Erythroblast (primary cell): ENCODE measurements at regions not wholly inside any gene's neighbourhood (a gene's known extent, or its start where the extent isn't known, plus 50 kb on each side); places are given as distances from the start of the nearest gene placed in this dataset.

Experiments used
- GATA1 ChIP-seq: IDR thresholded peaks from 2 replicates; pipeline ENCODE4 v1.6.1; 2011; ENCODE audit warnings: low read depth, mild to moderate bottlenecking, control low read depth, low read length, moderate library complexity
- POLR2A ChIP-seq: IDR thresholded peaks from 2 replicates; pipeline ENCODE4 v1.6.1; 2011; ENCODE audit warnings: mild to moderate bottlenecking, low read length

DNA sequence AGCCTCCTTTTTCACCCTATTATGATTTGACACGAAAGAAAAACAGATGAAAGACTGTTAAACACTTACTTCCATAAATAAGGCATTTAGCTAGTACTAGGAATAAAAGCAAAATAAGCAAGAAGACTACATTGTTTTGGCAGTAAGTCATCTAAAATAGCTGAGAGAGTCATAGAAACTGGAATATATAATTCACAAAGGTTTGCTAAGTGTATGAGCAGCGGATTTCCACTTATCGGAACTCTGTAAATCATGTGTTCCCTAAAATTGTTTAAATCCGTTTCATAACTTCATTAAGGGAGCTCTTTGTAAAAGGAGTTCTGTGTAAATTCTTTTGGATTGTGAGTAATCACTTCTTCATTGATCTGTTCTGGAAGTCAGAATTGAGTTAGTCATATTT lies 202.5 kb upstream of the CBLB start:
- no peak for TF ChIP-seq POLR2A
- TF ChIP-seq GATA1: no peak
